Pons (tissue), 1 donor: ENCODE measurements at regions not wholly inside any gene's neighbourhood (a gene's known extent, or its start where the extent isn't known, plus 50 kb on each side); places are given as distances from the start of the nearest gene placed in this dataset.
A peak's percentile ranks its signal among the peaks of the same experiment; 100 is the strongest.
"Not testable (repeated sequence)": the region's sequence is repeated elsewhere in the genome, so short reads cannot be mapped to it uniquely, and the experiment has no call there.

Source experiments
- DNase-seq: peaks from one replicate; pipeline ENCODE4 v3.0.0-alpha.2; 2016; ENCODE audit warnings: low spot score

DNA sequence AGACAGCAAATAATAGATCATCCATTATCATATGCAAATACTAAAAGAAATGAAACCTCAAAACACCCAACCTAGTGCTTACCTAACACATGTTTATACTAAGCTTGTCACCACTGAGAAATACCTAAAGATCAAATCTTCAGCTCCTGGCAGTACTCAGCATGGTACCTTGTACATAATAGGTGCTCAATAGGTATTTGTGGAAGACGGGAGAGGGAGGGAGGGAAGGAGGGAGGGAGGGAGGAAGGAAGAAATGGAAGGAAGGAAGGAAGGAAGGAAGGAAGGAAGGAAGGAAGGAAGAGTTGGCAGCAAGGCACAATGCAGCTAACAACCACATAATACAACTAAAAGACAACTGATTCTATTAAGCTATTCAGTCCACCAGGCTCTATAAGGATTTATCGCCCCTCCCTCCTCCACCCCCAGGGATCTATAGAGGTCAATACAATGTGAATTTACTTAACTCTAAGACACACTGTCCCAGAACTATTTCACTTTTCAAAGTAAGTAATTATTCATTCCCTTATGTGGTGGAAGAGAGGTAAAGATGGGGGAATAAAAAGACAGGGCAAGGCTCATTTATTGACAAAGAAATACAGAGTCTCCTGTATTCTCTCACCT lies 328.9 kb downstream of the PAPSS1 start:
- DNase-seq, result no peak

DNA sequence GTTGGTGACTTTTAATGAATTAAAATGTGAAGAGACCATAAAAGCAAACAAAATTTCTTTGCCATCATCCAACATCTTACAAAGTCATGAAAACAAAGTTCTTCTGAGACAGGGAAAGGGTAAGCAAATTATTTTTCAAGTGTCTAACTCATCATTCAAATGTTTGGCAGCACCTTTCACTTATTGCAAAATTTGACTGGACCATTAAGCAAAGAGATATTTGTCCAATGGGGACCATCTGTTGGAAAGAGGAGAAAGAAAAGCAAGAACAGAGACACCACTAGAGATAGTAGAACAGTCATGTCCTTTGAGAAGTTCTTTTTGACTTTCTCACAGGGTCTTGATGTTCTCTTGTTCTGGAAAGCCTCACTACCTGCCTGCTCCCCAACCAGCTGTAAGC lies 330.1 kb downstream of the PAPSS1 start:
- no peak for DNase-seq

- no peak for DNase-seq
Observed at GRCh38 chr4:107388736-107389274, 331.2 kb downstream of the PAPSS1 start.

DNA sequence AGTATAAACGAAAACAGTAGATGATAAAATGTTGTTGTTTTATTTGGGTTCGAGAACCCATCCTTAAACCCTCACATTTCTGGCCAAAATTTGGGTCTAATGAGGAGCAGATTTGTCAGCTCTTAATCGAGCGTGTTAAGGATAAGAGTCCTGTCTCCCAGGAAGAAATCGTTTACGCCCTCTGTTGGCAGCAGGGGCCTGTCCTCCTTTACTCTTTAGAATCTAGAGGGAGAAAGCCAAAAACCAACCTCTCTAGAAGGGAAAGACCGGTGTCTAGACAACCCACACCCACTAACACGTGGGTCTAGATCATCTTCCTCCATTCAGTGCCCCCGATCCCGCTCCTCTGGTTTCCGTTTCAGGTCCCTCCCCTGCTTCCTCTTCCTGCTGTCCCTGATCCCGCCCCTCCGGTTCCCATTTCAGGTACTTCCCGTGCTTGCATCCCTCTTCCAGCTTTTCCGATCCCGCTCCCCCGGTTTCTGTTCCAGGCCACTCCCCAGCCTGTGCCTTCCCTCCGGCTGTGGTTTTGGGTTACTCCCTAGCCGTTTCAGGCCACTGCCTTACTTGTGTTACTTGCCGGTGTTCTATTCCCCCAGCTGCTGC lies 339.1 kb downstream of the PAPSS1 start:
- no peak for DNase-seq

- no peak for DNase-seq
Observed at GRCh38 chr4:107380190-107380589, 339.8 kb downstream of the PAPSS1 start.

DNA sequence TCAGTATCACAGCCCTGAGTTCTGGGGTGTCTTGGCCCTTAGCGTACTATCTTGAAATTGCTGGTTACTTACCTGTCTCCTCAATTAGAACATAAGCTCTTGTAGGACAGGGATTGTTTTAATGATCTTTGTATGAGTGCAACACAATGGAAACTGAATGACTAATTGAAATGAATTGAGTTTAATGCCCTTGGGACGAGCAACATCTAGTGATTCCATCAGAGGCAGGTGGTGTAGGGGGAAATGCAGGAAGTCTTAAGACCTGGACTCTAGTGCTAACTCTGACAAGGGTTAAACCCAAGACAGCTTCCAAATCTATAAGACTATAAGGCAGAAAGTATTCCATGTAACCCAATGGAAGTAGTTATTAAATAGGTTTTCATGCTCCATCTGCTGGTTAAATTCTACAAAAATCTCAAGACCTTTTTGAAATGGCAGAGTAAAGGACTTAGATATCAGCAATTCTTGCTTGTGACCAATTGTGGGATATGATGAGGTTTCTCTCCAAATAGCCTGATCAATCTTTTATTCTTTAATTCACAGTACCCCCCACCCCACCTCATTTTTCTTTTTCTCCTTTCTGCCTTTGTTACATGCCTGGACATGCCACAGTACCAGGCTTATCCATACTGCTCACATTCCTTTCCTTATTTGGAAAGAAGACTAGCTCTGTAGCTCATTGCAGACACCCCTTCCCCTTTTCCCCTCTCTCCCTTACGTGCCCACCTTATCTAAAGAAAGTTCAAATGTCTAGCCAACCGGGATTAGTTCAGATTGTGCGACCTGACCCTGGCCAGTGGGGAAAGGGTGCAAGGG lies 340.8 kb downstream of the PAPSS1 start:
- peak; percentile 10 for DNase-seq

GRCh38 chr4:107376293-107376692 lies 340.2 kb upstream of the DKK2 start:
- no peak for DNase-seq

DNA sequence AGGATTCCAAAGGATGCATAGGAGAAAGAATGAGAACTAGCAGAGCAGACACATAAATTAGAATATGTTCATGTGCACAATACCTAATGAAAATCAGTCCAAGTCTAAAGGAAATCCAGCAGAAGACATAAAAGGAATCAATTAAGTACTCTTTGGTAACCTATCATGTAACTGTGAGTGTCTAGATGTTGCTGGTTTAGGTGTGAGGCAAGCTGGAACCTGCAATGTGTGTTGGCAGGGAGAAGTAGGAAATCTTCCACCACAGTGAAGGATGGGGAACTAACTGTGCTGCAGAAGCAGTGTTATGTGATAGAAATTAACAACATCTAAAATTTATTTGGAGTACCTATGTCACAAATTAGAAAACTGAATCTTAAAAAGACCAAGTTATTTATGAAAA lies 330.8 kb upstream of the DKK2 start:
- DNase-seq, result no peak

GRCh38 chr4:107366016-107366735 lies 330.1 kb upstream of the DKK2 start:
- no peak for DNase-seq

DNA sequence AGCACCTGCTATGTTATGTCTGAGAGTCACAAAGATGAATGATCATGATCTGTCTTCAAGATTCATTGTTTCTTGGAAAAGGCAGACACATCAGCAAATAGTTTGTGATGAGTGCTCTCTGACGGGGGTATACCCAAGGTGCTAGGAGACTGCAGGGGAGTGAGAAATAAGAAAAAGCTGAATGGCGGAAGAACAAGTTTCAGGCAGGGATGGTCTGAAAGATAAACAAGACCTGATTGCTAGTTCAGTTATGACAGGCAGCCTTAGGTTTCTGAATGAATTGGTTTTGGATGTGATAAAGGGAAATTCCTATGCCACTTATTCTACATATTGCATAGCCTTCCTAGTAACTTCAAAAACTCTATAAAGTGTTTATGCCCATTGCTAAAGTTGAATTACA lies 327.0 kb upstream of the DKK2 start:
- no peak for DNase-seq

- no peak for DNase-seq
Observed at GRCh38 chr4:107359208-107359607, 323.1 kb upstream of the DKK2 start.

GRCh38 chr4:107354304-107354703 lies 318.2 kb upstream of the DKK2 start:
- not testable (repeated sequence) for DNase-seq

- no peak for DNase-seq
Observed at GRCh38 chr4:107351196-107351595, 315.1 kb upstream of the DKK2 start.

- DNase-seq, result no peak
Observed at GRCh38 chr4:107349732-107350131, 313.6 kb upstream of the DKK2 start.

DNA sequence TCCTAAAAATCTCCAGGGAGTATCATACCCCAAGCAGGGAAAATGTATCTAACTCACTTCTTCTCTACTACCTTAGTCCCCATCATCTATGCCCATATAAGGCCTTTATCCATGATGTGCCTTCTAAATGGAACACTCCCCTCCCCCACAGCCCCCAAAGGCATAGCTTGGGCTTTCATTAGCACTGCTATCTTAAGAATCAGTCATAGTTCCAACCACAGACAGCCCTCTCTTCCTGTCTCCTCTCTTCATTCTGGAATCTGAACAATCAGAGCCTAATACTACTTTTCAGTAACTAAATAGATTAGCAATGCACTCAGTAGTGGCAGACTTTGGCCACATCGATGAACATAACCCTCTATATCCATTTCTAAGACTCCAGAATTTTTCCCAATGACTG lies 313.2 kb upstream of the DKK2 start:
- DNase-seq, result no peak

DNA sequence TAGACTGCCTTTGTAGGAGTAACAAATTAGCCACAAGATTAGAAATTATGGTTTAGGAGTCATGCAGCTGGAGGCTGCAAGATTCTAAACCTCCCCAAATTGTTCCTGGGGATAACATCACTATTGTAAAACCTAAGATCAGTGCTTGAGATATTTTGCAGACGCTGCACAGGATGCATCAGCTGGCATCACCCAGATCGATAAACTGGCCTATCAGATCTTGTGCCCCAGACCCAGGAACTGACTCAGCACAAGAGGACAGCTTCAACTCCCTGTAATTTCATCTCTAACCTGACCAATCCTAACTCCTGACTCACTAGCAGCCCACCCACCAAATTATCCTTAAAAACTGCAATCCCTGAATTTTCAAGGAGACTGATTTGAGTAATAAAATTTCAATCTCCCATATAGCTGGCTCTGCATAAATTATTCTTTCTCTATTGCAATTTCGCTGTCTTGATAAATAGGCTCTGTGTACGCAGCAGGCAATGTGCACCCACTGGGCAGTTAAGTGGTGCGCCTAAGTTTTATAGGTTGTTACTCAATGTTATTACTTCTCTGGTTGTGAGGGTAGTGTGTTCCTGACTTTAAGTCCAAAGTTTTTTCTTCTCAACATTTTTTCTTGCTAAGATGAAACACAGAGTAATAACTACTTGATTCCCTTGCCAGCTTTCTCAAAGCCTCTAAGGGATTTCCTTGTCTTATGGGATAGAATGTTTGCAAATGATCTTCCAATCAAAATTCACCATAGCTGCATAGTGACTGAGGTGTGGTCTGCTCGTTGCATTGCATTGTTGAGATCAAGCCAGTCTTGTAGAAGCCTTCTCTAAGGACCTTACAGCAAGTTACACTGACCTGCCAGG lies 312.3 kb upstream of the DKK2 start:
- no peak for DNase-seq

DNA sequence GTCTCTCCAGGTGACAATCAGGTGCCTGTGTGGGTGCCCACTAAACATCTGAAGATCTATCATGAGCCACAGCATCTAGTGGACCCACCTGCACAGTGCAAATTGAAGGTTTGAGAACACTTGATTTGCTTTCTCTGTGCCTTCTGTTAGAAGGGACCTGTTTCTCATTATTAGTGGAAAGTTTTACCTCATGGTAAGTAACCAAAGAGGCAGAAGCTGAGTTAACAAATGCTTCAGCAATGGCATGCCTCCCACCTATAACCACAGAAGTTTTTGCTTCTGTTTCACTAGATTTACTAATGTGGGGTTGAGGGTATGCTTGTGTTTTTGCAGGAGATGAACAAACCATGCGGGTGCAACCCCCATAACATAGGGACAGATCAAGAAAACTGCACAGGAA lies 297.4 kb upstream of the DKK2 start:
- no peak for DNase-seq

DNA sequence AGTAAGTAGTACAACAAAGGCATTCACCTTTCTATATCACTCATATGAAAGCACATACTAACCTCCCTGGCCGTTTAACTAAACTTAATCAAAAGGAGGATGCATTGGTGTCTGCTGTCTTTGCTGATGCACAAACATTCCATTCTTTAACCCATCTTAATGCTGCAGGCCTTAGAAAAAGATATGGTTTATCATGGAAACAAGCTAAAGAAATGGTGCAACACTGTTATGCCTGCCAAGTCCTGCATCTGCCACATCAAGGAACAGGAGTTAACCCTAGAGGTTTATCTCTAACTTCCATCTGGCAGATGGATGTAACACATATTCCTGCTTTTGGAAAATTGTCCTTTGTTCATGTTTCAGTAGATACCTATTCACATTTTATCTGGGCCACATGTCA lies 296.5 kb upstream of the DKK2 start:
- DNase-seq, result not testable (repeated sequence)

DNA sequence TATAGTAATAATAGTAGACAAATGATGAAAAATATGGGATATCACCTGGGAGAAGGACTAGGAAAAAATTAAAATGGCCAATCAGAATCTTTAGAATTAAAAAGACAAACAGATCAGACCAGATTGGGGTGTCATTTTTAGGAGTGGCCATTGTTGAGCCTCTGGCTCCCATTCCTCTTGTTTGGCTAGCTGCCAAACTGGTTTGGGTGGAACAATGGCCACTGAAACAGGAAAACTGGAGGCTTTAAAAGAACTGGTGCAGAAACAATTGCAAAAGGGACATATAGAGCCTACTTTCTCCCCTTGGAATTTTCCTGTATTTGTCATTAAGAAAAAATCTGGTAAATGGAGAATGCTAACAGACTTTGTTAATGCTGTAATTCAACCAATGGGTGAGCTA lies 294.8 kb upstream of the DKK2 start:
- no peak for DNase-seq

- DNase-seq, result no peak
Observed at GRCh38 chr4:107319386-107319785, 283.3 kb upstream of the DKK2 start.

DNA sequence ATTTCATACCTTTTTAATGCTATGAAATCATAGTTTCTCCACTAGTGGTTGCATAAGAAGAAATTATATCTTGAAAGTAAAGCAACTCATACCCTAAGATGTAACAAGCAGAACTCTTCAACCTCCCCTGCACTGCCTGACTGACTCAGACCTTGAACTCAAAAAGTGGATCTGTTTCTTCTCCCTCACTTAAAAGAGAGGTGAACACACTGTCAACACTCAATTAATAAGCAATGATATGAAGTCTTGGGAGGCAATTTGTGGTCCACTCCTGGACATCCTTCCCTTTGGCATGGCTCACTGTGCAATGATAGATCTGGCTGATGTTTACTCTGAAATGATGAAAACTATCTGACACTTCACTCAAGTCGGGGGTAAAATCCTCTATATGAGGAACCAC lies 282.0 kb upstream of the DKK2 start:
- no peak for DNase-seq
